HEK293T (cell line): ENCODE measurements at regions not wholly inside any gene's neighbourhood (a gene's known extent, or its start where the extent isn't known, plus 50 kb on each side); places are given as distances from the start of the nearest gene placed in this dataset.
"Not testable (repeated sequence)": the region's sequence is repeated elsewhere in the genome, so short reads cannot be mapped to it uniquely, and the experiment has no call there.

Experiments used
- CTCF ChIA-PET: fragments of 350-600 bp; formaldehyde crosslinking; extraction: SDS; loops from one replicate; lab custom pipeline; 2021; ENCODE audit warnings: antibody characterized with exemption, inconsistent platforms; lab: Yijun Ruan, JAX
- POLR2A ChIA-PET: fragments of 350-600 bp; formaldehyde crosslinking; extraction: SDS; loops from one replicate; lab custom pipeline; 2020; ENCODE audit warnings: antibody characterized with exemption, inconsistent platforms; lab: Yijun Ruan, JAX
- DNase-seq: peaks from one replicate; pipeline ENCODE4 v3.0.0; 2012; ENCODE audit warnings: mixed read lengths; ENCODE audit errors: extremely low spot score
- ARNT ChIP-seq: fragments of 450-650 bp; IDR thresholded peaks from 2 replicates; pipeline ENCODE4 v1.6.1; 2017; ENCODE audit warnings: mild to moderate bottlenecking
- BHLHE40 ChIP-seq: fragments of 450-650 bp; IDR thresholded peaks from 2 replicates; pipeline ENCODE4 v1.6.1; 2016; ENCODE audit warnings: mild to moderate bottlenecking, moderate library complexity, borderline replicate concordance
- CTBP1 ChIP-seq: fragments of 450-650 bp; IDR thresholded peaks from 2 replicates; pipeline ENCODE4 v1.6.1; 2016; ENCODE audit warnings: borderline replicate concordance
- ELF4 ChIP-seq: fragments of 450-650 bp; IDR thresholded peaks from 2 replicates; pipeline ENCODE4 v1.6.1; 2017; ENCODE audit warnings: antibody characterized with exemption
- FOXA1 ChIP-seq: fragments of 450-650 bp; IDR thresholded peaks from 2 replicates; pipeline ENCODE4 v1.6.1; 2016; ENCODE audit warnings: mild to moderate bottlenecking
- FOXK2 ChIP-seq: fragments of 450-650 bp; IDR thresholded peaks from 2 replicates; pipeline ENCODE4 v1.6.1; 2016; ENCODE audit warnings: mild to moderate bottlenecking
- FOXM1 ChIP-seq: fragments of 450-650 bp; IDR thresholded peaks from 2 replicates; pipeline ENCODE4 v1.6.1; 2017; ENCODE audit warnings: mild to moderate bottlenecking, borderline replicate concordance
- HDGF ChIP-seq: fragments of 450-650 bp; IDR thresholded peaks from 2 replicates; pipeline ENCODE4 v1.6.1; 2017; ENCODE audit warnings: antibody characterized with exemption, borderline replicate concordance
- L3MBTL2 ChIP-seq: fragments of 450-650 bp; conservative IDR thresholded peaks from 2 replicates; pipeline ENCODE4 v1.6.1; 2016; ENCODE audit warnings: mild to moderate bottlenecking
- LEF1 ChIP-seq: fragments of 450-650 bp; IDR thresholded peaks from 2 replicates; pipeline ENCODE4 v1.6.1; 2017; ENCODE audit warnings: mild to moderate bottlenecking, borderline replicate concordance
- NFRKB ChIP-seq: fragments of 450-650 bp; IDR thresholded peaks from 2 replicates; pipeline ENCODE4 v1.6.1; 2016; ENCODE audit warnings: mild to moderate bottlenecking, moderate library complexity
- PKNOX1 ChIP-seq: fragments of 450-650 bp; IDR thresholded peaks from 2 replicates; pipeline ENCODE4 v1.6.1; 2016
- SP1 ChIP-seq: fragments of 450-650 bp; IDR thresholded peaks from 2 replicates; pipeline ENCODE4 v1.6.1; 2017
- SUZ12 ChIP-seq: fragments of 450-650 bp; IDR thresholded peaks from 2 replicates; pipeline ENCODE4 v1.6.1; 2016; ENCODE audit warnings: mild to moderate bottlenecking
- TARDBP ChIP-seq: fragments of 450-650 bp; IDR thresholded peaks from 2 replicates; pipeline ENCODE4 v1.6.1; 2016
- ZNF384 ChIP-seq: fragments of 450-650 bp; IDR thresholded peaks from 2 replicates; pipeline ENCODE4 v1.6.1; 2016

- no peak for TF ChIP-seq NFRKB
- TF ChIP-seq ZNF384: no peak
- no peak for TF ChIP-seq L3MBTL2
- TF ChIP-seq CTBP1: no peak
- TF ChIP-seq HDGF: no peak
- TF ChIP-seq FOXK2: no peak
- TF ChIP-seq FOXM1: no peak
- TF ChIP-seq SUZ12: no peak
- no peak for TF ChIP-seq LEF1
- no peak for TF ChIP-seq SP1
- POLR2A ChIA-PET: no interaction called here
- DNase-seq: no peak
- CTCF ChIA-PET: interaction anchor here (0.6 to 1.3 kb wide), 7 partner anchors 10 to 198 kb away, joined by 3 to 4 read pairs (median 3); no protein-coding TSS in a partner anchor
Observed at GRCh38 chr1:65020774-65021173, 54.4 kb upstream of the JAK1 start.

GRCh38 chr1:65021795-65022194 is 55.4 kb upstream of the JAK1 start:
- TF ChIP-seq ELF4 (no peak), CTBP1 (no peak)
- ChIA-PET POLR2A (interaction anchor here (0.7 kb wide), 1 partner anchor 30 kb away, joined by 3 read pairs; no protein-coding TSS in a partner anchor), CTCF (interaction anchor here (0.5 to 1.3 kb wide), 6 partner anchors 9 to 171 kb away, joined by 3 to 5 read pairs (median 4); no protein-coding TSS in a partner anchor)
- DNase-seq: no peak

- TF ChIP-seq ARNT (no peak), CTBP1 (no peak), ELF4 (no peak), PKNOX1 (no peak), LEF1 (no peak), FOXA1 (no peak)
- no peak for DNase-seq
- ChIA-PET POLR2A (no interaction called here), CTCF (interaction anchor here (1.2 kb wide), 1 partner anchor 31 kb away, joined by 3 read pairs; no protein-coding TSS in a partner anchor)
Observed at GRCh38 chr1:65022216-65022615, 55.9 kb upstream of the JAK1 start.

GRCh38 chr1:65025794-65026193 is 59.4 kb upstream of the JAK1 start:
- ChIA-PET POLR2A (no interaction called here), CTCF (no interaction called here)
- TF ChIP-seq ZNF384: no peak
- TF ChIP-seq FOXK2: no peak
- TF ChIP-seq BHLHE40: no peak
- TF ChIP-seq CTBP1: no peak
- TF ChIP-seq NFRKB: no peak
- no peak for TF ChIP-seq LEF1
- no peak for TF ChIP-seq PKNOX1
- no peak for TF ChIP-seq SP1
- TF ChIP-seq ELF4: no peak
- TF ChIP-seq HDGF: no peak
- no peak for TF ChIP-seq SUZ12
- DNase-seq: no peak

GRCh38 chr1:65026235-65026634 is 59.9 kb upstream of the JAK1 start:
- CTCF ChIA-PET: no interaction called here
- DNase-seq: no peak
- POLR2A ChIA-PET: no interaction called here
- TF ChIP-seq LEF1 (no peak), ELF4 (no peak), PKNOX1 (no peak), ZNF384 (no peak), NFRKB (no peak), ARNT (no peak)

GRCh38 chr1:65027666-65028358 is 61.5 kb upstream of the JAK1 start:
- TF ChIP-seq FOXK2: no peak
- TF ChIP-seq L3MBTL2: no peak
- TF ChIP-seq ARNT: no peak
- no peak for TF ChIP-seq ZNF384
- TF ChIP-seq PKNOX1: no peak
- no peak for TF ChIP-seq CTBP1
- TF ChIP-seq LEF1: no peak
- TF ChIP-seq TARDBP: no peak
- TF ChIP-seq NFRKB: no peak
- TF ChIP-seq SP1: no peak
- no peak for TF ChIP-seq FOXA1
- no peak for DNase-seq
- CTCF ChIA-PET: no interaction called here
- POLR2A ChIA-PET: no interaction called here

- CTCF ChIA-PET, POLR2A ChIA-PET, DNase-seq: not testable (repeated sequence)
Observed at GRCh38 chr1:65029434-65029833, 63.1 kb upstream of the JAK1 start.

- DNase-seq, POLR2A ChIA-PET: not testable (repeated sequence)
- CTCF ChIA-PET: interaction anchor here (0.5 to 1.1 kb wide), 2 partner anchors 14 to 274 kb away, joined by 3 read pairs; partner anchors contain the start of gene DNAJC6
Observed at GRCh38 chr1:65034879-65035278, 68.5 kb upstream of the JAK1 start.
